H1 (cell line): ENCODE measurements at regions not wholly inside any gene's neighbourhood (a gene's known extent, or its start where the extent isn't known, plus 50 kb on each side); places are given as distances from the start of the nearest gene placed in this dataset.

ENCODE experiments used
- CTCF ChIA-PET: fragments of 300-600 bp; sonication (Branson Sonifier 250); formaldehyde crosslinking; loops from one replicate; lab custom pipeline; 2021; ENCODE audit not compliant: partially characterized antibody; lab: Charles Lee
- POLR2A ChIA-PET: fragments of 300-600 bp; sonication (Branson Sonifier 250); formaldehyde crosslinking; loops from one replicate; lab custom pipeline; 2021; ENCODE audit warnings: inconsistent platforms; ENCODE audit not compliant: partially characterized antibody; lab: Charles Lee
- DNase-seq, 2 experiments: peaks; one replicate each; pipeline versions ENCODE4 v3.0.0 to v3.0.0-alpha.2; 2010 to 2022; ENCODE audit warnings: low spot score in 2 of 2, low read depth in 1 of 2, mixed read lengths in 1 of 2
- FAIRE-seq: peaks from 2 replicates; lab custom pipeline; 2011; peaks lifted over from hg19 to GRCh38; lab: Jason Lieb, UNC
- H2AFZ ChIP-seq: 2 replicates; pipeline ENCODE4 v1.8.1; 2012; ENCODE audit warnings: low read length, inconsistent platforms
- H2AK5ac ChIP-seq: 2 replicates; pipeline ENCODE4 v1.6.1; 2013; ENCODE audit warnings: low read depth, low read length
- H2BK120ac ChIP-seq: replicated peaks from 2 replicates; pipeline ENCODE3; 2013; ENCODE audit warnings: low read depth, low read length, inconsistent platforms
- H2BK12ac ChIP-seq: 2 replicates; pipeline ENCODE4 v1.6.1; 2013; ENCODE audit warnings: low read depth, low read length
- H2BK15ac ChIP-seq: 2 replicates; pipeline ENCODE4 v1.6.1; 2013; ENCODE audit warnings: low read length
- H2BK20ac ChIP-seq: 2 replicates; pipeline ENCODE4 v1.6.1; 2013; ENCODE audit warnings: low read length
- H2BK5ac ChIP-seq: 2 replicates; pipeline ENCODE4 v1.6.1; 2013; ENCODE audit warnings: low read depth, low read length
- H3K14ac ChIP-seq: 2 replicates; pipeline ENCODE4 v1.6.1; 2013; ENCODE audit warnings: inconsistent platforms; ENCODE audit not compliant: insufficient read length
- H3K18ac ChIP-seq: 2 replicates; pipeline ENCODE4 v1.6.1; 2013; ENCODE audit warnings: low read length; ENCODE audit errors: extremely low read depth
- H3K23ac ChIP-seq: 2 replicates; pipeline ENCODE4 v1.6.1; 2013; ENCODE audit warnings: inconsistent platforms; ENCODE audit not compliant: insufficient read length
- H3K23me2 ChIP-seq: 2 replicates; pipeline ENCODE4 v1.6.1; 2013; ENCODE audit warnings: low read depth, low read length
- H3K27ac ChIP-seq: 2 replicates; pipeline ENCODE4 v1.6.1; 2011; ENCODE audit warnings: low read depth, low read length, inconsistent platforms
- H3K27me3 ChIP-seq, 4 experiments: replicated peaks in 1 of 4; 1 replicate in 1 of 4; 2 replicates in 3 of 4; pipeline versions ENCODE4 v1.6.1 to v1.8.1; 2011 to 2013; ENCODE audit warnings: low read length in 3 of 4, mild to moderate bottlenecking in 3 of 4, inconsistent platforms in 2 of 4, mixed read lengths in 2 of 4, moderate library complexity in 1 of 4; ENCODE audit not compliant: control insufficient read depth in 3 of 4, insufficient read depth in 3 of 4; ENCODE audit errors: extremely low read depth in 1 of 4
- H3K36me3 ChIP-seq, 4 experiments: 2 replicates each; pipeline versions ENCODE4 v1.6.1 to v1.8.1; 2011 to 2013; ENCODE audit warnings: mild to moderate bottlenecking in 4 of 4, low read length in 3 of 4, moderate library complexity in 2 of 4, control low read depth in 1 of 4, inconsistent platforms in 1 of 4; ENCODE audit not compliant: insufficient read depth in 4 of 4, control insufficient read depth in 2 of 4
- H3K4ac ChIP-seq: replicated peaks from 2 replicates; pipeline ENCODE3; 2013; ENCODE audit warnings: low read length, low read depth, mixed read lengths, inconsistent platforms; ENCODE audit not compliant: insufficient read length
- H3K4me1 ChIP-seq, 4 experiments: replicated peaks in 1 of 4; 1 replicate in 1 of 4; 2 replicates in 3 of 4; pipeline versions ENCODE4 v1.6.1 to v1.8.1; 2011 to 2013; ENCODE audit warnings: low read length in 3 of 4, inconsistent platforms in 2 of 4, mixed read lengths in 1 of 4; ENCODE audit not compliant: insufficient read depth in 4 of 4, control insufficient read depth in 3 of 4
- H3K4me2 ChIP-seq, 2 experiments: 2 replicates each; pipeline versions ENCODE4 v1.6.1 to v1.8.1; 2011 to 2013; ENCODE audit warnings: low read depth in 2 of 2, low read length in 2 of 2, control low read depth in 1 of 2, inconsistent platforms in 1 of 2, mild to moderate bottlenecking in 1 of 2; ENCODE audit not compliant: insufficient read depth in 1 of 2
- H3K4me3 ChIP-seq, 4 experiments: fragments of 200-600, 300-600 bp in 1 of 4; sonication (generic), shearing (Covaris generic), sonication (Bioruptor Twin) in 1 of 4; 2 replicates each; pipeline versions ENCODE4 v1.5.1 to v1.8.1; 2011 to 2016; ENCODE audit warnings: low read length in 4 of 4, low read depth in 3 of 4, control low read depth in 2 of 4, inconsistent platforms in 2 of 4, mild to moderate bottlenecking in 2 of 4, mixed read lengths in 1 of 4, moderate library complexity in 1 of 4; ENCODE audit not compliant: insufficient read depth in 2 of 4; ENCODE audit errors: extremely low read depth in 1 of 4
- H3K56ac ChIP-seq: replicated peaks from 2 replicates; pipeline ENCODE3; 2013; ENCODE audit warnings: low read depth, mild to moderate bottlenecking, mixed read lengths, low read length, inconsistent platforms; ENCODE audit not compliant: insufficient read length
- H3K79me1 ChIP-seq: 2 replicates; pipeline ENCODE4 v1.6.1; 2013; ENCODE audit warnings: low read depth, low read length, control low read depth
- H3K79me2 ChIP-seq, 2 experiments: 2 replicates each; pipeline versions ENCODE4 v1.6.1 to v1.8.1; 2012 to 2013; ENCODE audit warnings: low read length in 2 of 2, mild to moderate bottlenecking in 2 of 2, inconsistent platforms in 1 of 2; ENCODE audit not compliant: insufficient read depth in 2 of 2, control insufficient read depth in 1 of 2
- H3K9ac ChIP-seq, 4 experiments: replicated peaks in 1 of 4; 1 replicate in 1 of 4; 2 replicates in 3 of 4; pipeline versions ENCODE4 v1.6.1 to v1.8.1; 2011 to 2013; ENCODE audit warnings: low read depth in 3 of 4, low read length in 3 of 4, control low read depth in 2 of 4, mild to moderate bottlenecking in 2 of 4, moderate library complexity in 2 of 4, inconsistent platforms in 1 of 4; ENCODE audit errors: extremely low read depth in 1 of 4
- H3K9me3 ChIP-seq, 2 experiments: 2 replicates each; pipeline versions ENCODE4 v1.6.1 to v1.8.1; 2012 to 2013; ENCODE audit warnings: mild to moderate bottlenecking in 2 of 2, moderate library complexity in 2 of 2, control low read depth in 1 of 2, inconsistent platforms in 1 of 2, low read depth in 1 of 2, low read length in 1 of 2, mixed read lengths in 1 of 2; ENCODE audit not compliant: insufficient read depth in 2 of 2
- H4K20me1 ChIP-seq, 2 experiments: replicated peaks in 1 of 2; 2 replicates each; pipeline versions ENCODE3 to v1.8.1; 2011 to 2013; ENCODE audit warnings: inconsistent platforms in 2 of 2, low read length in 2 of 2, mild to moderate bottlenecking in 1 of 2; ENCODE audit not compliant: insufficient read depth in 2 of 2, control insufficient read depth in 1 of 2
- H4K5ac ChIP-seq: 2 replicates; pipeline ENCODE4 v1.6.1; 2013; ENCODE audit warnings: low read length, low read depth, mixed read lengths, inconsistent platforms; ENCODE audit not compliant: insufficient read length
- H4K8ac ChIP-seq: 2 replicates; pipeline ENCODE4 v1.8.0; 2013; ENCODE audit warnings: mild to moderate bottlenecking, moderate library complexity, low read length, inconsistent platforms; ENCODE audit not compliant: insufficient read depth; ENCODE audit errors: extremely low read depth
- H4K91ac ChIP-seq: replicated peaks from 2 replicates; pipeline ENCODE3; 2013; ENCODE audit warnings: low read length, mixed read lengths, inconsistent platforms; ENCODE audit not compliant: insufficient read length
- BACH1 ChIP-seq: IDR thresholded peaks from 2 replicates; pipeline ENCODE4 v1.6.1; 2012; ENCODE audit warnings: low read length, improper control_type of control experiment
- MAFK ChIP-seq: IDR thresholded peaks from 2 replicates; pipeline ENCODE4 v1.6.1; 2012; ENCODE audit warnings: low read depth, mild to moderate bottlenecking, improper control_type of control experiment, low read length
- WGBS, 2 experiments: shearing (Covaris generic) in 1 of 2; methylation state at CpG; one replicate each; pipeline versions ENCODE4 v1.1.6 to v1.1.7; 2013 to 2015; ENCODE audit warnings: low lambda C conversion rate in 2 of 2, mixed read lengths in 2 of 2, inconsistent platforms in 1 of 2, low coverage in 1 of 2, missing lambda C conversion rate in 1 of 2; ENCODE audit not compliant: insufficient replicate concordance in 2 of 2, insufficient coverage in 1 of 2, insufficient read length in 1 of 2; ENCODE audit errors: extremely low coverage in 1 of 2, missing lambda C conversion rate in 1 of 2; 5-methylcytosine and 5-hydroxymethylcytosine counted together
- TF ChIP-seq, protein P1 (sequence below): IDR thresholded peaks from 2 replicates; pipeline ENCODE4 v1.6.1; 2011; ENCODE audit warnings: low read depth, mild to moderate bottlenecking, low read length; ENCODE audit not compliant: insufficient read depth

DNA sequence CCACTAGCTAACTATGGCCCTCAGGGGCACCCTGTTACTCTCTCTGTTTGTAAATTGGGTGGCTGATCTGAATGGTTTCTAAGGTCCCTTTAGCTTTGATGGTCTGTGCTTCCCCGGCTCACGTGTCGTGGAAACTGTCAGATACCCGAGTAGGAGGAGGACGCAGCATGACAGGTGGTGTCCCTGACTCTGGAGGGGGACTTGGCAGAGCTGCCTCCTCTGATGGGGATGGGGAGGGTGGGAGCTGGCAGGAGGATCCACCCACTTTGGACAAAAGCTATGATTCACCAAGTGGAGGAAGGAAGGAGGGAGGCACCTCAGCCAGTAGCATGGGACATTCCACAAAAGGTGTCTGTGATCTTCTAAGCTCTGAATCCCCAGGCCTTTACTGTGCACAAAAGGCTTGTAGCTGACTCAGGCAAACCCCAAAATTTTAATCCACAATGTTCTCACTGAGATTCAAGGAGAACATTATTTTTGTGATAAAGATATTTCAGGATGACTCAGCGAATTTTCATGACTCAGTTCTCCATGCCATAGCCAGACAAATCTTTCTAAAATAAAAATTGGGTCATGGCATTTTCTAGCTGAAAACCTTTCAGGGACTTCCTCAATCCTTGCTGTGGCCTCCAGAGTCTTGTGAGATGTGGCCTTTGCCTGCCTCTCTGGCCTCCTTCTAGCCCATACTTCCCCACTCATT is 131.0 kb upstream of the BRINP1 start:
- DNase-seq, result no peak
- Histone ChIP-seq H2AK5ac (no peak overlapping the region), H3K27me3 (no peaks in the 10 kb centered on the region), H3K23ac (no peak overlapping the region), H3K79me2 (no peaks in the 10 kb centered on the region), H2BK20ac (no peak overlapping the region), H3K27ac (no peak overlapping the region), H2BK5ac (no peak overlapping the region), H3K4me3 (no peak overlapping the region), H3K23me2 (no peaks in the 10 kb centered on the region; the same call in 1 of the 2 replicates), H2BK12ac (no peak overlapping the region; the same call in 1 of the 2 replicates), H3K4me2 (no peak overlapping the region), H3K4ac (no peak overlapping the region), H4K91ac (no peak overlapping the region), H3K56ac (no peak overlapping the region), H4K20me1 (no peaks in the 10 kb centered on the region), H2BK15ac (no peak overlapping the region), H3K14ac (no peak overlapping the region), H2BK120ac (no peak overlapping the region), H3K36me3 (no peaks in the 10 kb centered on the region), H3K4me1 (no peaks in the 10 kb centered on the region), H3K18ac (no peak overlapping the region), H3K9ac (no peak overlapping the region), H3K79me1 (no peaks in the 10 kb centered on the region), H4K5ac (no peak overlapping the region), H3K9me3 (no peaks in the 10 kb centered on the region), H4K8ac (no peak overlapping the region; the same call in 1 of the 2 replicates), H2AFZ (no peak overlapping the region)
- CTCF ChIA-PET, result interaction anchor here (0.5 to 1.6 kb wide), 4 partner anchors 9 to 1342 kb away, joined by 3 to 5 read pairs (median 3); no protein-coding TSS in a partner anchor
- no peak for FAIRE-seq
- TF ChIP-seq, protein P1, sequence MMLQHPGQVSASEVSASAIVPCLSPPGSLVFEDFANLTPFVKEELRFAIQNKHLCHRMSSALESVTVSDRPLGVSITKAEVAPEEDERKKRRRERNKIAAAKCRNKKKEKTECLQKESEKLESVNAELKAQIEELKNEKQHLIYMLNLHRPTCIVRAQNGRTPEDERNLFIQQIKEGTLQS, result no peak
- peak; percentile 74; the same call in 1 of the 2 replicates for TF ChIP-seq BACH1
- peak; percentile 85 for TF ChIP-seq MAFK
- WGBS, 2 experiments, result 81% methylated on average over 6 of the region's 6 CpGs; no CpG with 5 or more reads in 1 of the 2 experiments
- POLR2A ChIA-PET, result no interaction called here
